Upper lobe of right lung (tissue), 1 donor: ENCODE measurements at regions not wholly inside any gene's neighbourhood (a gene's known extent, or its start where the extent isn't known, plus 50 kb on each side); places are given as distances from the start of the nearest gene placed in this dataset.
"Not testable (repeated sequence)": the region's sequence is repeated elsewhere in the genome, so short reads cannot be mapped to it uniquely, and the experiment has no call there.

ENCODE experiments used
- ATAC-seq: fragments of 200-7000 bp; cut with Tn5 transposase; one replicate; pipeline ENCODE4 v1.9.1; 2020; ENCODE audit warnings: mild to moderate bottlenecking, moderate library complexity
- DNase-seq: peaks from one replicate; pipeline ENCODE4 v3.0.0-alpha.2; 2020
- H3K27ac ChIP-seq: fragments of 200-600 bp; one replicate; pipeline ENCODE4 v1.8.0; 2022
- H3K27me3 ChIP-seq: fragments of 200-600 bp; one replicate; pipeline ENCODE4 v1.8.0; 2022; ENCODE audit warnings: mild to moderate bottlenecking
- H3K36me3 ChIP-seq: fragments of 200-600 bp; one replicate; pipeline ENCODE4 v1.8.0; 2022
- H3K4me1 ChIP-seq: fragments of 200-600 bp; one replicate; pipeline ENCODE4 v1.8.0; 2022
- H3K4me3 ChIP-seq: fragments of 200-600 bp; one replicate; pipeline ENCODE4 v1.8.0; 2022; ENCODE audit warnings: mild to moderate bottlenecking
- H3K9me3 ChIP-seq: fragments of 200-600 bp; one replicate; pipeline ENCODE4 v1.8.0; 2022
- intact Hi-C: fragments of 100-400 bp; cut with DNase I; formaldehyde crosslinking; loops from one replicate; pipeline ENCODE4 v1.11.0; 2022
- TF ChIP-seq, protein P1 (sequence below): fragments of 200-600 bp; IDR thresholded peaks from one replicate; pipeline ENCODE4 v1.8.0; 2022; ENCODE audit warnings: antibody characterized with exemption
- donor health status: DM: no; HTN: yes; CAD: no; lungs with severe emphysema.

- TF ChIP-seq, protein P1, sequence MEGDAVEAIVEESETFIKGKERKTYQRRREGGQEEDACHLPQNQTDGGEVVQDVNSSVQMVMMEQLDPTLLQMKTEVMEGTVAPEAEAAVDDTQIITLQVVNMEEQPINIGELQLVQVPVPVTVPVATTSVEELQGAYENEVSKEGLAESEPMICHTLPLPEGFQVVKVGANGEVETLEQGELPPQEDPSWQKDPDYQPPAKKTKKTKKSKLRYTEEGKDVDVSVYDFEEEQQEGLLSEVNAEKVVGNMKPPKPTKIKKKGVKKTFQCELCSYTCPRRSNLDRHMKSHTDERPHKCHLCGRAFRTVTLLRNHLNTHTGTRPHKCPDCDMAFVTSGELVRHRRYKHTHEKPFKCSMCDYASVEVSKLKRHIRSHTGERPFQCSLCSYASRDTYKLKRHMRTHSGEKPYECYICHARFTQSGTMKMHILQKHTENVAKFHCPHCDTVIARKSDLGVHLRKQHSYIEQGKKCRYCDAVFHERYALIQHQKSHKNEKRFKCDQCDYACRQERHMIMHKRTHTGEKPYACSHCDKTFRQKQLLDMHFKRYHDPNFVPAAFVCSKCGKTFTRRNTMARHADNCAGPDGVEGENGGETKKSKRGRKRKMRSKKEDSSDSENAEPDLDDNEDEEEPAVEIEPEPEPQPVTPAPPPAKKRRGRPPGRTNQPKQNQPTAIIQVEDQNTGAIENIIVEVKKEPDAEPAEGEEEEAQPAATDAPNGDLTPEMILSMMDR, result no peak
- H3K27ac ChIP-seq, result no peak overlapping the region
Observed at GRCh38 chrX:129000018-129000417, 523.3 kb downstream of the SMARCA1 start.

GRCh38 chrX:128992107-128992971 lies 531.0 kb downstream of the SMARCA1 start:
- Histone ChIP-seq H3K4me3 (no peak overlapping the region), H3K4me1 (no peaks in the 10 kb centered on the region), H3K27ac (no peak overlapping the region), H3K27me3 (no peaks in the 10 kb centered on the region), H3K9me3 (no peaks in the 10 kb centered on the region), H3K36me3 (no peaks in the 10 kb centered on the region)
- TF ChIP-seq, protein P1, result no peak
- no peak for ATAC-seq
- intact Hi-C loops, result no loop called here
- no peak for DNase-seq

More at GRCh38 chrX:129000018-129000417, 523.3 kb downstream of the SMARCA1 start:
- Histone ChIP-seq H3K36me3 (no peaks in the 10 kb centered on the region), H3K4me1 (no peaks in the 10 kb centered on the region), H3K27me3 (no peaks in the 10 kb centered on the region), H3K4me3 (no peak overlapping the region), H3K9me3 (no peaks in the 10 kb centered on the region)
- no peak for ATAC-seq
- intact Hi-C loops, result no loop called here
- DNase-seq, result no peak

DNA sequence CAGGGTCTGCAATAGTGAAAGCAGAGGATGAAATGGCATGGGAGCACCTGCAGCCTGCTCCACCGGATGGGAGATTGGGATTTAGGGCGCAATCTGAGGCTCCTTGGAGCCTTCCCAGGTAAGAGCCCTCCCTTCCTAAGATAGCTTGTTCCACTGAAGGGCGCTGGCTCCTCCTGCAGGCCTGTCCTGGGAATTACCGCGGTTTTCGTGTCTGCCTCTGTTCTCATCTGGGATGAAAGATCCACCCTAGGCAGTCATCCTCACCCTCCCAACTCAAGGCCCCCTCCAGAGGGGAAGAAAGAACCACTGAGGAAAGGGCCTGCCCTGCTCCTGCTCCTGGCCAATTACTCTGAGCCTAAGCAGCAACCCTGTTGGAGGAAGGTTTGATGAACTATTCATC lies 547.5 kb downstream of the SMARCA1 start:
- ATAC-seq (no peak), DNase-seq (no peak)
- TF ChIP-seq, protein P1, result peak; percentile 33

DNA sequence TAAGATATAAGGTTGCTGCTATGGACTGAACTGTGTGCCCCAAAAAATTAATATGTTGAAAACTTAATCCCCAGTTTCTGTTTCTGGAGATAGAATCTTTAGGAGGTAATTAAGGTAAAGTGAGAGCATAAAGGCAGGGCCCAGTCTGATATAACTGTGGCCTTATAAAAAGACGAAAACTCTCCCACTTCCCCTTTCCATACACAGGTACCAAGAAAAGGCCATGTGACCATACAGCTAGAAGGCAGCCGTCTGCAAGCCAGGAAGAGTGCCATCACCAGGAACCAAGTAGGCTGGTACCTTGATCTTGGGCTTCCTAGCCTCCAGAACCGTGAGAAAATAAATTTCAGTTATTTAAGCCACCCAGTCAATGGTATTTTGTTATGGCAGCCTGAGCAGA lies 550.3 kb downstream of the SMARCA1 start:
- ATAC-seq, result no peak
- intact Hi-C loops, result no loop called here
- no peak overlapping the region for H3K4me3 ChIP-seq

More for the DNA sequence above, 547.5 kb downstream of the SMARCA1 start:
- intact Hi-C loops, result no loop called here
- no peaks in the 10 kb centered on the region for H3K4me1 ChIP-seq
- no peak overlapping the region for H3K27ac ChIP-seq
- no peaks in the 10 kb centered on the region for H3K36me3 ChIP-seq
- H3K27me3 ChIP-seq, result no peaks in the 10 kb centered on the region
- no peak overlapping the region for H3K4me3 ChIP-seq
- H3K9me3 ChIP-seq, result no peaks in the 10 kb centered on the region

GRCh38 chrX:128961290-128961689 lies 562.0 kb downstream of the SMARCA1 start:
- no peak overlapping the region for H3K4me3 ChIP-seq
- H3K27ac ChIP-seq, result no peak overlapping the region
- ATAC-seq (no peak), DNase-seq (no peak)
- no peaks in the 10 kb centered on the region for H3K9me3 ChIP-seq
- H3K4me1 ChIP-seq, result no peaks in the 10 kb centered on the region
- no peaks in the 10 kb centered on the region for H3K27me3 ChIP-seq
- H3K36me3 ChIP-seq, result no peaks in the 10 kb centered on the region
- TF ChIP-seq, protein P1, result no peak
- intact Hi-C loops, result no loop called here

More for the DNA sequence above, 550.3 kb downstream of the SMARCA1 start:
- no peak overlapping the region for H3K27ac ChIP-seq
- no peaks in the 10 kb centered on the region for H3K9me3 ChIP-seq
- TF ChIP-seq, protein P1, result no peak
- no peaks in the 10 kb centered on the region for H3K36me3 ChIP-seq
- H3K27me3 ChIP-seq, result no peaks in the 10 kb centered on the region
- no peaks in the 10 kb centered on the region for H3K4me1 ChIP-seq
- DNase-seq, result no peak

DNA sequence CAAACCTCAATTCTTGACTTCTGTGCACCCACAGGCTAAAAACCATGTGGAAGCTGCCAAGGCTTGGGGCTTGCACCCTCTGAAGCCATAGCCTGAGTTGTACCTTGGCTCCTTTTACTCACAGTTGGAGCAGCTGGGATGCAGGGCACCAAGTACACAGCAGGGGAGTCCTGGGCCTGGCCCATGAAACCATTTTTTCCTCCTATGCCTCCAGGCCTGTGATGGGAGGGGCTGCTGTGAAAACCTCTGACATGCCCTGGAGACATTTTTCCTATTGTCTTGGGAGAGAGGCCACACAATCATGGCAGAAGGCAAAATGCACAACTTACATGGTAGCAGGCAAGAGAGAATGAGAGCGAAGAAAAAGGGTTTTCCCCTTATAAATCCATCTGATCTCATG lies 568.6 kb downstream of the SMARCA1 start:
- intact Hi-C loops, ATAC-seq, H3K4me3 ChIP-seq, H3K4me1 ChIP-seq, H3K27ac ChIP-seq, H3K27me3 ChIP-seq, H3K36me3 ChIP-seq, DNase-seq, H3K9me3 ChIP-seq: not testable (repeated sequence)
